Keratinocyte (primary cell): ENCODE measurements at regions not wholly inside any gene's neighbourhood (a gene's known extent, or its start where the extent isn't known, plus 50 kb on each side); places are given as distances from the start of the nearest gene placed in this dataset.
A peak's percentile ranks its signal among the peaks of the same experiment; 100 is the strongest.

Experiments
- DNase-seq: peaks from one replicate; pipeline ENCODE4 v3.0.0-alpha.2; 2011; ENCODE audit warnings: low read depth, missing footprints, low spot score
- FAIRE-seq: peaks from 2 replicates; lab custom pipeline; 2011; peaks lifted over from hg19 to GRCh38; lab: Jason Lieb, UNC
- H2AFZ ChIP-seq: 2 replicates; pipeline ENCODE4 v1.6.0; 2012; ENCODE audit warnings: low read length, control low read depth, inconsistent platforms; ENCODE audit not compliant: control insufficient read depth
- H3K27ac ChIP-seq: 2 replicates; pipeline ENCODE4 v1.5.1; 2011; ENCODE audit warnings: low read length; ENCODE audit not compliant: control insufficient read depth, insufficient read depth
- H3K27me3 ChIP-seq: 3 replicates; pipeline ENCODE4 v1.6.0; 2011; ENCODE audit warnings: low read length; ENCODE audit not compliant: control insufficient read depth, insufficient read depth; ENCODE audit errors: extremely low read depth
- H3K36me3 ChIP-seq, 2 experiments: 2 replicates in 1 of 2; 3 replicates in 1 of 2; pipeline ENCODE4 v1.5.1; 2011; ENCODE audit warnings: low read length in 2 of 2, mild to moderate bottlenecking in 1 of 2; ENCODE audit not compliant: control insufficient read depth in 2 of 2, insufficient read depth in 2 of 2; ENCODE audit errors: extremely low read depth in 1 of 2
- H3K4me1 ChIP-seq: 3 replicates; pipeline ENCODE4 v1.5.1; 2011; ENCODE audit warnings: low read length; ENCODE audit not compliant: control insufficient read depth, insufficient read depth; ENCODE audit errors: extremely low read depth
- H3K4me2 ChIP-seq: 3 replicates; pipeline ENCODE4 v1.6.0; 2011; ENCODE audit warnings: low read depth, low read length; ENCODE audit not compliant: control insufficient read depth, insufficient read depth; ENCODE audit errors: extremely low read depth
- H3K4me3 ChIP-seq, 3 experiments: fragments of 200-600 bp in 1 of 3; sonication (generic) in 1 of 3; 2 replicates in 2 of 3; 3 replicates in 1 of 3; pipeline ENCODE4 v1.5.1; 2011 to 2016; ENCODE audit warnings: low read length in 3 of 3, mild to moderate bottlenecking in 3 of 3, control low read depth in 2 of 3, inconsistent platforms in 1 of 3, low read depth in 1 of 3, mixed read lengths in 1 of 3, mixed run types in 1 of 3, moderate library complexity in 1 of 3; ENCODE audit not compliant: control insufficient read depth in 2 of 3, insufficient read depth in 2 of 3; ENCODE audit errors: extremely low read depth in 1 of 3
- H3K79me2 ChIP-seq: 2 replicates; pipeline ENCODE4 v1.6.0; 2012; ENCODE audit warnings: low read length; ENCODE audit not compliant: control insufficient read depth, insufficient read depth
- H3K9ac ChIP-seq: 3 replicates; pipeline ENCODE4 v1.6.0; 2011; ENCODE audit warnings: low read length; ENCODE audit not compliant: control insufficient read depth, insufficient read depth; ENCODE audit errors: extremely low read depth
- H3K9me1 ChIP-seq: 3 replicates; pipeline ENCODE4 v1.6.0; 2011; ENCODE audit warnings: low read length; ENCODE audit not compliant: control insufficient read depth, insufficient read depth; ENCODE audit errors: extremely low read depth
- H3K9me3 ChIP-seq: 2 replicates; pipeline ENCODE4 v1.5.1; 2012; ENCODE audit warnings: low read depth, low read length; ENCODE audit not compliant: control insufficient read depth
- H4K20me1 ChIP-seq: 3 replicates; pipeline ENCODE4 v1.6.0; 2011; ENCODE audit warnings: low read length; ENCODE audit not compliant: control insufficient read depth, insufficient read depth; ENCODE audit errors: extremely low read depth
- EZH2 ChIP-seq: IDR thresholded peaks from one replicate; pipeline ENCODE4 v1.6.1; 2012; ENCODE audit warnings: inconsistent platforms, mild to moderate bottlenecking, low read length, moderate library complexity
- dilution Hi-C: fragments of 300-500 bp; cut with MboI; formaldehyde crosslinking; loops from one replicate; pipeline ENCODE4 v1.7.0; 2020; ENCODE audit warnings: low sequenced_read_pairs; ENCODE audit not compliant: extremely low pct_ligation_motif_present
- TF ChIP-seq, protein P1 (sequence below), 3 experiments: IDR thresholded peaks in 1 of 3; conservative IDR thresholded peaks in 1 of 3; optimal IDR thresholded peaks in 1 of 3; 2 replicates in 2 of 3; 3 replicates in 1 of 3; pipeline versions ENCODE3 to v1.5.1; 2011; ENCODE audit warnings: low read length in 3 of 3, mild to moderate bottlenecking in 3 of 3, moderate library complexity in 2 of 3, control low read depth in 1 of 3, inconsistent platforms in 1 of 3; ENCODE audit not compliant: insufficient read depth in 2 of 3; ENCODE audit errors: extremely low read depth in 1 of 3

DNA sequence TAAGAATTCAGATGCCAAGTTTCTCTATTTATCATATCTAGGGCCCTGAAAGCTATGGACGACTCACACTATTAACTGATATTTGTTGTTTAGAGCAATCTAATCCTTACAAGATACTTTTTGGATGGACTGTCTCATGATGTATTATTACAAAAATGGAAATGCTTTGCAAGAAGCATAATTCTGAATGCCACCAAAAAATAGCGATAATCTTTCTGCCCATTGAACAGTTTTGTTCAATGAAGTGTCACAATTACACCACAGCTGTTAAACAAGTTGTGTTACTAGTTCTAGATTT lies 460.4 kb upstream of the JARID2 start:
- FAIRE-seq (no peak), DNase-seq (no peak)
- Histone ChIP-seq H4K20me1 (no peaks in the 10 kb centered on the region), H3K27ac (no peak overlapping the region), H3K9me3 (no peaks in the 10 kb centered on the region), H3K36me3 (no peaks in the 10 kb centered on the region), H3K4me3 (no peak overlapping the region), H3K9ac (no peak overlapping the region), H3K9me1 (no peaks in the 10 kb centered on the region), H3K79me2 (no peaks in the 10 kb centered on the region), H3K4me1 (peaks cover 10% of the 10 kb centered on the region), H3K4me2 (no peak overlapping the region), H3K27me3 (no peaks in the 10 kb centered on the region), H2AFZ (peak overlapping the region; percentile 99)
- dilution Hi-C loops: no loop called here
- TF ChIP-seq, protein P1, sequence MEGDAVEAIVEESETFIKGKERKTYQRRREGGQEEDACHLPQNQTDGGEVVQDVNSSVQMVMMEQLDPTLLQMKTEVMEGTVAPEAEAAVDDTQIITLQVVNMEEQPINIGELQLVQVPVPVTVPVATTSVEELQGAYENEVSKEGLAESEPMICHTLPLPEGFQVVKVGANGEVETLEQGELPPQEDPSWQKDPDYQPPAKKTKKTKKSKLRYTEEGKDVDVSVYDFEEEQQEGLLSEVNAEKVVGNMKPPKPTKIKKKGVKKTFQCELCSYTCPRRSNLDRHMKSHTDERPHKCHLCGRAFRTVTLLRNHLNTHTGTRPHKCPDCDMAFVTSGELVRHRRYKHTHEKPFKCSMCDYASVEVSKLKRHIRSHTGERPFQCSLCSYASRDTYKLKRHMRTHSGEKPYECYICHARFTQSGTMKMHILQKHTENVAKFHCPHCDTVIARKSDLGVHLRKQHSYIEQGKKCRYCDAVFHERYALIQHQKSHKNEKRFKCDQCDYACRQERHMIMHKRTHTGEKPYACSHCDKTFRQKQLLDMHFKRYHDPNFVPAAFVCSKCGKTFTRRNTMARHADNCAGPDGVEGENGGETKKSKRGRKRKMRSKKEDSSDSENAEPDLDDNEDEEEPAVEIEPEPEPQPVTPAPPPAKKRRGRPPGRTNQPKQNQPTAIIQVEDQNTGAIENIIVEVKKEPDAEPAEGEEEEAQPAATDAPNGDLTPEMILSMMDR (optimal IDR thresholded peaks at IDR 0.05 in 1 of 3, IDR thresholded peaks at IDR 0.05 in 1 of 3, conservative IDR thresholded peaks at IDR 0.05 in 1 of 3; ENCODE audit: extremely low read depth in 1 of 3, insufficient read depth in 2 of 3, low read length in 3 of 3): no peak
- no peak for TF ChIP-seq EZH2

- Histone ChIP-seq H3K4me2 (no peak overlapping the region), H3K9me1 (no peaks in the 10 kb centered on the region), H3K9me3 (no peaks in the 10 kb centered on the region), H3K36me3 (no peaks in the 10 kb centered on the region), H2AFZ (no peak overlapping the region), H3K27me3 (no peaks in the 10 kb centered on the region), H3K79me2 (no peaks in the 10 kb centered on the region), H3K4me1 (peaks cover 10% of the 10 kb centered on the region), H3K27ac (no peak overlapping the region), H4K20me1 (no peaks in the 10 kb centered on the region), H3K4me3 (no peak overlapping the region), H3K9ac (no peak overlapping the region)
- FAIRE-seq (no peak), DNase-seq (no peak)
- no peak for TF ChIP-seq EZH2
- TF ChIP-seq, protein P1 (optimal IDR thresholded peaks at IDR 0.05 in 1 of 3, IDR thresholded peaks at IDR 0.05 in 1 of 3, conservative IDR thresholded peaks at IDR 0.05 in 1 of 3; ENCODE audit: extremely low read depth in 1 of 3, insufficient read depth in 2 of 3, low read length in 3 of 3): no peak
- dilution Hi-C loops: no loop called here
Observed at GRCh38 chr6:14786008-14786407, 459.9 kb upstream of the JARID2 start.
